Neural cell (in vitro differentiated cells): ENCODE measurements at regions not wholly inside any gene's neighbourhood (a gene's known extent, or its start where the extent isn't known, plus 50 kb on each side); places are given as distances from the start of the nearest gene placed in this dataset.

Experiments used
- H2AFZ ChIP-seq: fragments of 200-600, 300-800 bp; sonication (generic), shearing (Covaris generic); 2 replicates; pipeline ENCODE4 v1.6.0; 2014; ENCODE audit warnings: low read depth, mild to moderate bottlenecking, antibody characterized with exemption, low read length, moderate library complexity
- H3F3A ChIP-seq: fragments of 200-600 bp; shearing (Covaris generic); 2 replicates; pipeline ENCODE4 v1.6.1; 2016; ENCODE audit warnings: mild to moderate bottlenecking, moderate library complexity, mixed read lengths, antibody characterized with exemption, low read length; ENCODE audit not compliant: insufficient read depth, poor library complexity, severe bottlenecking
- H3K27ac ChIP-seq: fragments of 200-600, 300-800 bp; sonication (generic), shearing (Covaris generic); 2 replicates; pipeline ENCODE4 v1.5.1; 2014; ENCODE audit warnings: mild to moderate bottlenecking, low read length, moderate library complexity
- H3K27me3 ChIP-seq: fragments of 300-800, 200-600 bp; sonication (generic), shearing (Covaris generic); 2 replicates; pipeline ENCODE4 v1.6.0; 2014; ENCODE audit warnings: mild to moderate bottlenecking, low read depth, low read length, moderate library complexity; ENCODE audit not compliant: insufficient read depth
- H3K36me3 ChIP-seq: fragments of 300-800, 200-600 bp; sonication (generic), shearing (Covaris generic); 2 replicates; pipeline ENCODE4 v1.5.1; 2014; ENCODE audit warnings: mild to moderate bottlenecking, antibody characterized with exemption, low read length, moderate library complexity; ENCODE audit not compliant: insufficient read depth
- H3K4me2 ChIP-seq: fragments of 300-800, 200-600 bp; sonication (generic), shearing (Covaris generic); 2 replicates; pipeline ENCODE4 v1.6.0; 2014; ENCODE audit warnings: mild to moderate bottlenecking, low read length
- H3K4me3 ChIP-seq: fragments of 300-800, 200-600 bp; sonication (generic), shearing (Covaris generic); 2 replicates; pipeline ENCODE4 v1.5.1; 2014; ENCODE audit warnings: mild to moderate bottlenecking, low read length, moderate library complexity
- H3K79me2 ChIP-seq: fragments of 200-600 bp; shearing (Covaris generic); replicated peaks from 2 replicates; pipeline ENCODE4 v1.6.0; 2014; ENCODE audit warnings: mild to moderate bottlenecking, low read length, moderate library complexity; ENCODE audit not compliant: insufficient read depth
- H3K9ac ChIP-seq: fragments of 300-800, 200-600 bp; sonication (generic), shearing (Covaris generic); 2 replicates; pipeline ENCODE4 v1.6.1; 2016; ENCODE audit warnings: mild to moderate bottlenecking, low read length, mixed read lengths
- H3K9me2 ChIP-seq: fragments of 200-600 bp; shearing (Covaris generic); 2 replicates; pipeline ENCODE4 v1.6.1; 2016; ENCODE audit warnings: mild to moderate bottlenecking, low read length, mixed read lengths; ENCODE audit not compliant: insufficient read depth
- H3K9me3 ChIP-seq: fragments of 200-600, 300-800 bp; sonication (generic), shearing (Covaris generic); 2 replicates; pipeline ENCODE4 v1.6.1; 2016; ENCODE audit warnings: mild to moderate bottlenecking, mixed run types, low read length, moderate library complexity, mixed read lengths
- H4K20me1 ChIP-seq: fragments of 200-600 bp; shearing (Covaris generic); 2 replicates; pipeline ENCODE4 v1.6.1; 2016; ENCODE audit warnings: mild to moderate bottlenecking, mixed run types; ENCODE audit not compliant: insufficient read depth
- CTCF ChIP-seq: fragments of 450-650 bp; IDR thresholded peaks from 2 replicates; pipeline ENCODE4 v1.5.1; 2014; ENCODE audit warnings: antibody characterized with exemption, mild to moderate bottlenecking, moderate library complexity; ENCODE audit not compliant: poor library complexity, severe bottlenecking
- EZH2 ChIP-seq: fragments of 200-600, 300-800 bp; shearing (Covaris generic), sonication (generic); IDR thresholded peaks from 2 replicates; pipeline ENCODE4 v1.6.1; 2014; ENCODE audit warnings: antibody characterized with exemption, low read length, borderline replicate concordance, mild to moderate bottlenecking; ENCODE audit not compliant: insufficient read depth, poor library complexity, severe bottlenecking
- POLR2AphosphoS5 ChIP-seq: IDR thresholded peaks from 2 replicates; pipeline ENCODE4 v1.6.1; 2012
- REST ChIP-seq: IDR thresholded peaks from 2 replicates; pipeline ENCODE4 v1.6.1; 2012; ENCODE audit warnings: borderline replicate concordance
- SMC3 ChIP-seq: fragments of 450-650 bp; conservative IDR thresholded peaks from 2 replicates; pipeline ENCODE4 v1.6.1; 2014; ENCODE audit warnings: antibody characterized with exemption, mild to moderate bottlenecking, moderate library complexity; ENCODE audit not compliant: poor library complexity

GRCh38 chr12:17829813-17830212, 260.2 kb downstream of the RERGL start:
- H3K27ac ChIP-seq = no peak overlapping the region
- H2AFZ ChIP-seq = no peak overlapping the region
- H3F3A ChIP-seq = no peaks in the 10 kb centered on the region
- no peaks in the 10 kb centered on the region for H3K9me2 ChIP-seq
- no peaks in the 10 kb centered on the region for H3K79me2 ChIP-seq
- TF ChIP-seq EZH2 = no peak
- no peak for TF ChIP-seq POLR2AphosphoS5
- TF ChIP-seq REST = no peak
- TF ChIP-seq SMC3 = no peak
- no peaks in the 10 kb centered on the region for H4K20me1 ChIP-seq
- no peaks in the 10 kb centered on the region for H3K27me3 ChIP-seq
- H3K9ac ChIP-seq = no peak overlapping the region
- H3K9me3 ChIP-seq = no peaks in the 10 kb centered on the region
- H3K4me3 ChIP-seq = no peak overlapping the region
- H3K4me2 ChIP-seq = no peak overlapping the region
- H3K36me3 ChIP-seq = no peaks in the 10 kb centered on the region

GRCh38 chr12:17818931-17819330, 271.1 kb downstream of the RERGL start:
- H3K4me2 ChIP-seq = no peak overlapping the region
- H3K27me3 ChIP-seq = no peaks in the 10 kb centered on the region
- H3K4me3 ChIP-seq = no peak overlapping the region
- H3K27ac ChIP-seq = no peak overlapping the region
- no peaks in the 10 kb centered on the region for H3K9me3 ChIP-seq
- no peak overlapping the region for H2AFZ ChIP-seq
- H3K9me2 ChIP-seq = no peaks in the 10 kb centered on the region
- no peaks in the 10 kb centered on the region for H4K20me1 ChIP-seq
- no peaks in the 10 kb centered on the region for H3K36me3 ChIP-seq
- no peaks in the 10 kb centered on the region for H3F3A ChIP-seq
- TF ChIP-seq EZH2 = no peak
- no peak for TF ChIP-seq CTCF
- no peak for TF ChIP-seq REST
- H3K9ac ChIP-seq = no peak overlapping the region
- no peaks in the 10 kb centered on the region for H3K79me2 ChIP-seq
